Sigmoid colon (tissue), 3 donors: ENCODE measurements at regions not wholly inside any gene's neighbourhood (a gene's known extent, or its start where the extent isn't known, plus 50 kb on each side); places are given as distances from the start of the nearest gene placed in this dataset.

Experiments used
- CTCF ChIP-seq, 4 experiments: fragments of 450-650 bp in 3 of 4; fragments of 200-600 bp in 1 of 4; IDR thresholded peaks; one replicate each; pipeline ENCODE4 v1.5.1; 2016 to 2019; ENCODE audit warnings: antibody characterized with exemption in 4 of 4, mild to moderate bottlenecking in 3 of 4, moderate library complexity in 2 of 4
- POLR2A ChIP-seq, 2 donors: fragments of 450-650 bp; IDR thresholded peaks; one replicate each; pipeline ENCODE4 v1.6.1; 2016; ENCODE audit warnings: antibody characterized with exemption in 2 of 2, mild to moderate bottlenecking in 2 of 2, moderate library complexity in 2 of 2

GRCh38 chr16:85242140-85242539, 129.9 kb upstream of the CIBAR2 start:
- TF ChIP-seq CTCF (IDR thresholded peaks at IDR 0.05), result no peak
- TF ChIP-seq POLR2A (IDR thresholded peaks at IDR 0.05), result no peak
